ENCODE measurements at regions not wholly inside any gene's neighbourhood (a gene's known extent, or its start where the extent isn't known, plus 50 kb on each side); places are given as distances from the start of the nearest gene placed in this dataset.

DNA sequence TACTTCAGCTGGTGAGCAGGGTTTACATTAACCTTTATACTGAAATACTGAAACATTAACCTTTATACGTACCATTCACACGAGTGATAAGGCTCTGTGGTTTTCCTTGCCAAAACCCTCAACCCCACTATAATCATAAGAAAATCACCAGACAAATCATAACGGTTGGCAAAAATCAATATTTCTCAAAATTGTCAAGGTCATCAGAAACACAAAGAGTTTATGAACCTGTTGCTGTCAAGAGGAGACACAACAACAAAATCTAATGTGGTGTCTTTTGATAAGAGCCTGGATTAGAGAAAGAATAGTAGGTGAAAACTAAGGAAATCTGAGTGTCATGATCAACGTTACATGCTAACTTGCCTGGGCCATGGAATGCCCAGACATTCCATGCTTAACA lies 396.9 kb upstream of the TMEFF2 start:
- TF ChIP-seq, protein P1, sequence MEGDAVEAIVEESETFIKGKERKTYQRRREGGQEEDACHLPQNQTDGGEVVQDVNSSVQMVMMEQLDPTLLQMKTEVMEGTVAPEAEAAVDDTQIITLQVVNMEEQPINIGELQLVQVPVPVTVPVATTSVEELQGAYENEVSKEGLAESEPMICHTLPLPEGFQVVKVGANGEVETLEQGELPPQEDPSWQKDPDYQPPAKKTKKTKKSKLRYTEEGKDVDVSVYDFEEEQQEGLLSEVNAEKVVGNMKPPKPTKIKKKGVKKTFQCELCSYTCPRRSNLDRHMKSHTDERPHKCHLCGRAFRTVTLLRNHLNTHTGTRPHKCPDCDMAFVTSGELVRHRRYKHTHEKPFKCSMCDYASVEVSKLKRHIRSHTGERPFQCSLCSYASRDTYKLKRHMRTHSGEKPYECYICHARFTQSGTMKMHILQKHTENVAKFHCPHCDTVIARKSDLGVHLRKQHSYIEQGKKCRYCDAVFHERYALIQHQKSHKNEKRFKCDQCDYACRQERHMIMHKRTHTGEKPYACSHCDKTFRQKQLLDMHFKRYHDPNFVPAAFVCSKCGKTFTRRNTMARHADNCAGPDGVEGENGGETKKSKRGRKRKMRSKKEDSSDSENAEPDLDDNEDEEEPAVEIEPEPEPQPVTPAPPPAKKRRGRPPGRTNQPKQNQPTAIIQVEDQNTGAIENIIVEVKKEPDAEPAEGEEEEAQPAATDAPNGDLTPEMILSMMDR (IDR thresholded peaks at IDR 0.05; ENCODE audit: extremely low read depth, insufficient read depth, missing control alignments), result no peak
- DNase-seq (ENCODE audit: low spot score), result no peak
- in situ Hi-C loops (cut with MboI; ENCODE audit: low pct_unique_long_range_greater_than_20kb, low sequenced_read_pairs, unreplicated experiment), result no loop called here

DNA sequence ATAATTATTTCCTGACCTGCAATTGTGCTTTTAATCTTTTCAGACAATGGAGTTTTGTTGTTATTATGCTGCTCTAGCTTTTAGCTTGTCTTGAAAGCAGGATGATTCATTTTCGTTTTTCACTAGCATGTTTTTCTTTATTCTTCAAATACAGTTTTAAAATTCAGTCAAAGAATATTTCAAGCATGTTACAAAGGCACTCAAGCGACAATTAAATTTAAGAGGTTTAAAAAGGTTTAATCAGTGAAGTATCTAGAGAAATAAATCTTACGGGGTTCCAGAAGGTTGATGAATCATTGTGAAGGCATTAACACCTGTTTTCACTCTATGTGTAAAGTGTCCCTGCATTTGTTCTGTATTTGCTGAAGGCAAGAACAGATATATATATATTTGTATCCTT lies 390.7 kb upstream of the TMEFF2 start:
- in situ Hi-C loops (cut with MboI; ENCODE audit: low pct_unique_long_range_greater_than_20kb, low sequenced_read_pairs, unreplicated experiment), result no loop called here
- no peak for DNase-seq (ENCODE audit: low spot score)
- TF ChIP-seq, protein P1 (IDR thresholded peaks at IDR 0.05; ENCODE audit: extremely low read depth, insufficient read depth, missing control alignments), result no peak

DNA sequence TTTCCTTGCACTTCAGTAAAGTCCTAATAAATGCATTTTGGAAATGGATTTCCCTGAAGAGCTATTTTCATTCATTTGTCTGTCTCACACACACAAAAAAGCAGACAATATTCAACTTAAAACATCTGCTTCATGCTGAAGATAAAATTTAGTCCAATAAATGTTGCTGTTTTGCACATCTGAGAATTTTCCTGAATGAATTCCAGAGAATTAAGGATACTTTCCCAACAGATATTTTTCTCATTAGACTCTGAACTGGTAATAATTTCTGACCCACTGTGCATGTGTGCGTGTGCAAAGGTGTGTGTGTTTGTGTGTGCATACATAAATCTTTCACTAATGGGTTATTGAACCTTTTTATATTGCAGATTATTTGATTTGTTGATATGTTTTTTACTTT lies 390.2 kb upstream of the TMEFF2 start:
- TF ChIP-seq, protein P1 (IDR thresholded peaks at IDR 0.05; ENCODE audit: extremely low read depth, insufficient read depth, missing control alignments), result no peak
- in situ Hi-C loops (cut with MboI; ENCODE audit: low pct_unique_long_range_greater_than_20kb, low sequenced_read_pairs, unreplicated experiment), result no loop called here
- DNase-seq (ENCODE audit: low spot score), result no peak

DNA sequence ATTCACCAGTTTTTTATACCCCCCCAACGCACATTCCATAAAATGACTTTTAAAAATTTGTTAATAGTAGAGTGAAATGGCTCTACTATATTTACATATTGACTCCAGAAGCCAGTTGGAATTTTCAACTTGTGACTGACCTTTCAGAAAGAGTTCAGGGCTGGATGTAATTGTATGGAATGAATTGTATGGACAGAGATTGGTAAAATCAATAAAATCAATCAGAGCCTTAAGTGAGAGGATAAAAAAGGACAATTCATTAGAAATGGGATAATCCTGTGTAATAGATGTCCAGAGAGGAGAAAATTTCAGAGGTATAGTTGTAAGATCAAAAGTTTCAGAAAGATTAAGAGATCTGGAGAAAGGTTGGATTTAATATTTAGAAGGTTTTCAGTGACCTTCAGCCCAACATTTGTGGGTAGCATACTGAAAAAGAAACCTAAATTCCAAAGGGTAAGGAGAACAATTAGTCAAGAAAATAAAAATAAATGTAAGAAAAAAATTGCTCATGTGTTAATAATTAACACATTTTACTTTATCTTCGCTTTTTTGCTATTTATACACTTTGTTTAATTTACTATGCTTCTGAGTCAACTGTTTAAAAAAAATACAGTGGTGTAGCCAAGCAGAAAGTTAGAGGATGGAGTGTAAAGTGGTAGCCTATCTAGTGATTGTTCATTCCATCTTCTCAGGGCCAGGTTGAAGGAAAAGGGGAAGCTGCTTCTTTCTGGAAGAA lies 385.4 kb upstream of the TMEFF2 start:
- no peak for DNase-seq (ENCODE audit: low spot score)
- TF ChIP-seq, protein P1 (IDR thresholded peaks at IDR 0.05; ENCODE audit: extremely low read depth, insufficient read depth, missing control alignments), result no peak
- in situ Hi-C loops (cut with MboI; ENCODE audit: low pct_unique_long_range_greater_than_20kb, low sequenced_read_pairs, unreplicated experiment), result no loop called here

DNA sequence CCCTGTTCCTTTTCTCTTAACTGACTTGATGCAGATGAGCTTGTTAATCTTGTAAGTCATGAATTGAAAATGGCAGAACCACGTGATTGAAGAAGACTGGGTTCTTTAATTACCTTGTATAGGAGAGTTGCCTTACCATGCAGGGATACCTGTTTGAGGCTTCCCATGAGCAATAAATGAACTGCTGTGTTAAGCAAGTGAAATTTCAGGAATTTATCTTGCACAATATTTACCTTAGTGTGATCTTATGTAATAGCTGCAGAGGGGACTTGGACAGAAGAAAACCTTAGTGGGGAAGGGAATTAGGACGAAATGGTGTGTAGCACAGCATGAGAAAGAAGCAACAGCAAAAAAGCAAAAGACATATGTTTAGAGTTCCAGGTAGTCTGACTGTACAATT lies 384.0 kb upstream of the TMEFF2 start:
- in situ Hi-C loops (cut with MboI; ENCODE audit: low pct_unique_long_range_greater_than_20kb, low sequenced_read_pairs, unreplicated experiment), result no loop called here
- DNase-seq (ENCODE audit: low spot score), result no peak
- TF ChIP-seq, protein P1 (IDR thresholded peaks at IDR 0.05; ENCODE audit: extremely low read depth, insufficient read depth, missing control alignments), result no peak

DNA sequence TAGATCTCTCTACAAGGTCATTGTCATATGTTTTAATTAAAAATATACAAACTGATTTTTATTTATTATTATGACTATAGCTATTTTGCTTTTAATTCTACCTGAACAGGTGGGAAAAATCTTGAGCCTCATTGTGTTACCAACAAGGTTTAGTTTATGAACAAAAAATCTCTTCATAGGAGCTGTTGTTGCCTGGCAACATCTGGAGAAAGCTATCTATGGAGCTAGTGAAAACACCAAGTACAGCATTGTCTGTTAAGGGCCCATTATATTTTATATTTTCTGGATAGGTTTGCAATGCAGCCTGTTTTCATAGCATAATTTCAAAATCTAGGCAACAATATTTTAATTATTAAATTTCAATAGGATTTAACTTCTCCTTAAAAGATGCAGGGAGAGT lies 383.0 kb upstream of the TMEFF2 start:
- in situ Hi-C loops (cut with MboI; ENCODE audit: low pct_unique_long_range_greater_than_20kb, low sequenced_read_pairs, unreplicated experiment), result no loop called here
- TF ChIP-seq, protein P1 (IDR thresholded peaks at IDR 0.05; ENCODE audit: extremely low read depth, insufficient read depth, missing control alignments), result no peak
- DNase-seq (ENCODE audit: low spot score), result no peak
